ENCODE measurements at regions not wholly inside any gene's neighbourhood (a gene's known extent, or its start where the extent isn't known, plus 50 kb on each side); places are given as distances from the start of the nearest gene placed in this dataset.
"Not testable (repeated sequence)": the region's sequence is repeated elsewhere in the genome, so short reads cannot be mapped to it uniquely, and the experiment has no call there.

- DNase-seq = no peak
These were observed 309.2 kb upstream of the SPTLC3 start for GRCh38 chr20:12699374-12700228.

DNA sequence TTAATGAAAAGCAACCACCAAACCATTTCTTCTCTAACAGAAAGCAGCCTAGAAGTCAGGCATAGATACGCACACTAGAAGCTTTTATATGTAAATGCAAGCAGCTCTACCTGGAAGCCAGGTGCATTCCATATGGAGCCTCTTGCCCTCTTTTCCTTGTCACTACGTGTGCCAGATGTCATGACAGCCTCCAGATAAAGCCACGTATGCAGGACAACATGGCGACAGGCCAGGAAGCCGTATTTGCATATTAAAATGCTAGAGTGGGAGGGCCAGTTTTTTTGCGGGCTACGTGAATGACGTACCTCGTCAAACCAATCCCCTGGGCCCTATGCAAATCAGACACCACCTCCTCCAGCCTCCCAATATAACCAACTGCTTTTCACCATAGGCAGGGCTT lies 308.1 kb upstream of the SPTLC3 start:
- DNase-seq = no peak

DNA sequence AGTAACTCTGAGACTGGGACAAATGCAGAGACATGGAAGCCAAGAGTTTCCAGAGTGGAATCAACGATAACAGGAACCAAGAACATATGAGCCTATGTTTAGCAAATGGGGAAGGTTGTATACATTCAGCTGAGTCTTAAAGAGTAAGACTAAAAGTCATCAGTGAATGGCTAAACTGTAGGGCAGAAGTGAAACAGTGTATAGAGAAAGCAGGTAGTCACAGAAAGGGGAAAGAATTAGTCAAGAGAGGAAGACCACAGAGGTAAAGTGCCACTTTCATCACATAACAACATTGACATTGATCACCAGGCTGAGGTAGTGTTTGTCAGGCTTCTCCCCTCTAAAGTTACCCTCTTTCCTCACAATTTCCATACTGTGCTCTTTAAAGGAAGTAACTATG lies 306.5 kb upstream of the SPTLC3 start:
- DNase-seq = no peak

DNA sequence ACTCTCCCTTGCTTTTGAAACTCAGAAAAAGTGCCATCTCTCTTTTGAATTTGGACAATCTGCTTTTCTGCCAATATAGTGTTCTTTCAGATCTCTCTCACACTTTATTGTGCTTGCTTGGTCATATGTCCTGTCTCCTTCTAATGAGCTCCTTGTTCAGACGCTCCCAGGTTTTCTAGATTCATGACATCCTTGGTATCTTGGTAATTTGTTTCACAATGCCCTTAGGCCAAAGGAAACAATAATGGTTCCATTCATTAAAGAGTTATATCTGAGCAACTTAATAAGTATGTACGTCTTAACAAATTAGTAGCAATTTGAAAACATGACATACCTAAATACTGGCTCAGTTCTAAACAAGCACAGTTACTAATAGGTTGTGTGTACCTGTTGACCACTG lies 293.4 kb upstream of the SPTLC3 start:
- no peak for DNase-seq

DNA sequence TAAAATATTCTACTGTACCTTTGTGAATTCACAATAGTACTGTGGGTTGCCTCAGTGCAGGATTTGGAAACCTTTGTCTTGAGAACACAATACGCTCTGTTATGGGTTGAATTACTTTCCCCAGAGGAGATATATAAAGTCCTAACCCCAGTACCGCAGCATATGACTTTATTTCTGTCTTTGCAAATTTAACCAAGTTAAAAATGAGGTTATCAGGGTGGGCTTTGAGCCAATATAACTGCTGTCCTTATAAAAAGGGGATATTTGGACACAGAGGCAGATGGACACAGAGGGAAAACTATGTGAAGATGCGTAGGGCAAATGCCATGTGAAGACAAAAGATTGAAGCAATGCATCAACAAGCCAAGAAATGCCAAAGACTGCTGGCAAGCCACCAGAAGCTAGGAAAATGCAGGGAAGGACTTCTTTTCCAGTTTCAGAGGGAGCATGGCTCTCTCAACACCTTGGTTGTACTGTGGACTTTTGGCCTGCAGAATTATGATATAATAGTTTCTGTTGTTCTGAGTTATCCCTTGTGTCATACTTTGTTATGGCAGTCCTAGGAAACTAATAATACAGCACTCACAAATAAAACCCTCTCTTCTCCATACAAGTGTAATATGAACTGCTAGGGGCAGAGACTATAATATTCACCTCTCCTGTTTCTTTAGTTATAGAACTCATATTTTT lies 292.6 kb upstream of the SPTLC3 start:
- no peak for DNase-seq

GRCh38 chr20:12717061-12717460 lies 291.7 kb upstream of the SPTLC3 start:
- no peak for DNase-seq

GRCh38 chr20:12718619-12719018 lies 290.2 kb upstream of the SPTLC3 start:
- DNase-seq = no peak

- no peak for DNase-seq
These were observed 287.1 kb upstream of the SPTLC3 start for GRCh38 chr20:12721636-12722035.

DNA sequence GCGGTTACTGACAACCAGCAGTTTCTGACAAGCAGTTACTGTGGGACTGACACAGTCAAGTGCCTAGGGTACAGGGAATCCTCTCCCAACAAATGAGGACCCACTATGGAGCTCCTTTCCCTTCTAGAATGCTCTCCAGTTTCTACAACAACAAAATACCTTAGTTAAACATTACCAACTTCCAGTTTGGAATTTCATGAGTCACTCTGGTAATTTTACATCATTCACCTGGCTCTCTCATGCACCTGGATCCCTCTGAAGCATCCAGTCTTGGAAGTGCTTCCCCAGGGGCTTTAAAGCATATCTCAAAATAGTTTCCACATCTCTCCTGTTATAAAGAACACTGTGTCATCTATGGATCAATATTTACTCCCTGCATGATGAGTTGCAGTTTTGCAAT lies 286.7 kb upstream of the SPTLC3 start:
- no peak for DNase-seq

DNA sequence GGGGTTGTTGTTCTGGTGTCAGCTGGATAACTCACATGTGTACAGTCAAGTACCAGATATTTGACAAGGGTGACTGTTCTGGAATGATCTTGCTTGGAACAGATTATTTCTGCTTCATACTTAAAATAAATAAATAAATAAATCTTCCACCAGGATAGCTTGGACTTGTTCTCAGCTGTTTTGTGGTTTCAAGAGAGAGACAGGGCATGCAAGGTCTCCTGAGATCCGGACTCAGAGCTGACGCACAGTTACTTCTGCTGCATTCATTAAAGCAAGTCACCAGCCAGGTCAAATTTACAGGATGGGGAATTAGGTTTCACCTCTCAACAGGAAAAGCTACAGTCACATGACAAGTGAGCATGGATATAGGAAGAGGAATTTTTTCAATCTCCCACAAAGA lies 285.0 kb upstream of the SPTLC3 start:
- DNase-seq = no peak

- no peak for DNase-seq
These were observed 280.0 kb upstream of the SPTLC3 start for GRCh38 chr20:12728782-12729181.

DNA sequence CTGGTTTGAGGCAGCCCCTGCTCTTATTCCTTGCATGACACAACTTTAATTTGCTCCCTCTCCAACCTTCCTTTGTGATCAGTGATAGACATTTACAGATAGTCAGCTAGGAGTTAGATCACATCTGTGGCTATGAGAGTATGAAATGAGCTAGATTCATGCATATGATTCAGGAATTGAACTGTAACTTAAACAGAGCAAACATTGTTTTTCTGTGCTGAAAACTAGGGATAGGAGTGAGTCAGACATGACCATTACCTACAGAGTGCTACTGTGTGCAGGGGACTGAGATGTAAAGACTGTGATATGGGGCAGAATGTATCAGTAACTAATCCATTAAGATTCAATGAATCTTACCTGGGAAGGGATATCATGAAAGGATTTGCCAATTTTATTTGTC lies 279.4 kb upstream of the SPTLC3 start:
- no peak for DNase-seq

DNA sequence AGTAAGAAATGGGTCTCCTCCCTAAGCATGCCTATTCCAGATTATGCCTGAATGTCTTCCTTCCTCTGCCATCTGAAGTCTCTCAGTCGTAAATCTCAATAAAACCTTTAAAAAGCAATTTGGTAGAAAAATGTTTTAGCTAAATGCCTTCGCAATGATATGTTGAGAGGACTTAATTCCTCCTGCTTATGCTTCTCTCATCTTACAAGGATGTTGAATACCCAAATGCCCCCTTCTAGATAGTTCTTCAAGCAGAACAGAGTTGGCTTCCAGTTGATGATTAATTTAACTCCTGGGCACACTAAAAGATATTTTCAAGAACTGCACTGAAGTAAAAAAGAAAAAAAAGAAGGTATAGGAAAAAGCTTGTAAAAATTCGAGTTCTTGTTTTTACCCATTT lies 275.0 kb upstream of the SPTLC3 start:
- DNase-seq = no peak

GRCh38 chr20:12737497-12737896 lies 271.3 kb upstream of the SPTLC3 start:
- no peak for DNase-seq

DNA sequence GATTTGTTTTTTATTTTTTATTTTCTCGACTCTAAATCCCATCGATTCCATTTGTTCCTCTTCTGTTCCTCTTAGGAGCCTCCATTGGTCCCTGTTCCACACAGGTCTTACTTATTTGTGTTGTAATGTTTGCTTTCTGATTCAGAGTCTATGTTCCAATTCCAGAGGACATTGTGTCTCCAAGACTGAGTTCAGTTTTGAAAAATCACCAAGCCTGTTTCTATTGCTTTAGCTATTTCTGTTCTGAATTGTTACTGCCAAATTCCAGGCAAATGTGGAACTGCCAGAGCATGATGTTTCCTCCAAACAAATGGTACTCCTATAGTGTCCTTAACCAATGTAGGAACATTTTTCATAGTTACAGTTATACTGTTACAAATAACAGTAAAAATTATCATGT lies 270.9 kb upstream of the SPTLC3 start:
- DNase-seq = no peak

GRCh38 chr20:12740647-12741046 lies 268.1 kb upstream of the SPTLC3 start:
- no peak for DNase-seq

GRCh38 chr20:12744037-12744436 lies 264.7 kb upstream of the SPTLC3 start:
- no peak for DNase-seq

DNA sequence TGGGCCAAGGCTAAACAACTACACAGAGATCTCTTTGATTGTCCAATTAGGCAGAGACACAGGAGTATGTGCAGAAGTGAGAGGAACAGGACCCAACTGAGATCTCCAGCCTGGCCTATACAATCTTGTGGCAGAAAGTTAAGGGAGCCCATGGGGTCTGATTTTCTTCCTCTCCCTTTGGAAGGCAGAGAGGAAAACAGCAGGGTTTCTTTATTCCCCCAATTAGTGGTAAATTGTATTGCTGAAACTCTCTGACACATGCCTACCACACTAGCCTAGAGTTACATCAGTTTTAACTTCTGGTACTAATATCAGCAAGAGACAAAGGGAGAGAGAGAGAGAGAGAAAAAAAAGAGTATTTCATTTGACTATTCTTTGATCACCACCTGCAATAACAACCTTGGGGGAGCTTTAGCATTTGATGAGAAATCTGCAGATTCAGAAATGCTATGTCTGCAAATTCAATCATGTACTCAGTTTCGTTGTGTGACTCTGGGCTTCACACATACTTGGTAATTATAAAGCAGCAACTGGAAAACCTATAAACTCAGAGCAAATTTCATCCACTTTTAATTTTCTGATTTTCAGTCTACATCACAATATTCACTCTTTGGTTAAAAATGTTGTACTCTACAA lies 260.3 kb upstream of the SPTLC3 start:
- DNase-seq = no peak

- DNase-seq = no peak
These were observed 258.6 kb upstream of the SPTLC3 start for GRCh38 chr20:12750221-12750620.

- DNase-seq = not testable (repeated sequence)
These were observed 255.7 kb upstream of the SPTLC3 start for GRCh38 chr20:12752900-12753693.

DNA sequence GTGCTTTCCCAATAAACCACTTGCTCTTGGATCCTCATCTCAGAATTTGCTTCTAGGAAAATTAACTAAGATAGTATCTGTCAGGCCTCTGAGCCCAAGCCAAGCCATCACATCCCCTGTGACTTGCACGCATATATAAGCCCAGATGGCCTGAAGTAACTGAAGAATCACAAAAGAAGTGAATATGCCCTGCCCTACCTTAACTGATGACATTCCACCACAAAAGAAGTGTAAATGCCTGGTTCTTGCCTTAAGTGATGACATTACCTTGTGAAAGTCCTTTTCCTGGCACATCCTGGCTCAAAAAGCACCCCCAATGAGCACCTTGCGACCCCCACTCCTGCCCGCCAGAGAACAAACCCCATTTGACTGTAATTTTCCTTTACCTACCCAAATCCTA lies 255.0 kb upstream of the SPTLC3 start:
- DNase-seq = not testable (repeated sequence)

DNA sequence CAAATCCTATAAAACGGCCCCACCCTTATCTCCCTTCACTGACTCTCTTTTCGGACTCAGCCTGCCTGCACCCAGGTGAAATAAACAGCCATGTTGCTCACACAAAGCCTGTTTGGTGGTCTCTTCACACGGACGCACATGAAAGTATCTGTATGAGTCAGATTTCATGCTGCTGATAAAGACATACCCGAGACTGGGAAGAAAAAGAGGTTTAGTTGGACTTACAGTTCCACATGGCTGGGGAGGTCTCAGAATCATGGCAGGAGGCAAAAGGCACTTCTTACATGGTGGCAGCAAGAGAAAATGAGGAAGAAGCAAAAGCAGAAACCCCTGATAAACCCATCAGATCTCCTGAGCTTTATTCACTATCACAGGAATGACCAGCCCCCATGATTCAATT lies 249.3 kb upstream of the SPTLC3 start:
- not testable (repeated sequence) for DNase-seq

DNA sequence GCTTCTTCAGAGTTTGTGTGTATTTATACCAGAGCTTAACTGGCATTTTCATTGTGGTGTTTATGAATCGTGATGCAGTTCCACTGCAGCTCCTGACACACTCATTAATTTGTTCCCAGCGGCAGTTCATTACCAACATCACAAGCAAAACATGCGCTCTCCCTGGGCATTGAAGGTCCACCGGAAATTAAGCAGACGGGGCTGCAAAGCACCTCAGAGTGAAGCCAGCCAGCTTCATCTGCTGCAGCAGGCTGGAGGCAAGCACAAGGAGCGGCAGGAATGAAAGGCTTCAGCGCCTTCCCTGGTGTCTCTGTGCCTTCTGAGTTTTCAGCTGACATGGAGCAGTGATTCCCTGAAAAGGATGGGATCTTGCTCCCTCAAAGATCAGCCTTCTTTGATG lies 246.0 kb upstream of the SPTLC3 start:
- no peak for DNase-seq

All from NCI-H1436 treated with DMSO at 0.1 percent for 48 hours (cell line).